B cell (primary cell): ENCODE measurements at regions not wholly inside any gene's neighbourhood (a gene's known extent, or its start where the extent isn't known, plus 50 kb on each side); places are given as distances from the start of the nearest gene placed in this dataset.

ENCODE experiments used
- ATAC-seq: fragments of 200-7000 bp; cut with Tn5 transposase; one replicate; pipeline ENCODE4 v1.10.0; 2021; ENCODE audit warnings: low read depth, mild to moderate bottlenecking, moderate number of reproducible peaks, moderate library complexity
- CTCF ChIA-PET: fragments of 350-600 bp; sonication (Branson Sonifier 250); formaldehyde crosslinking; loops from one replicate; lab custom pipeline; 2021; ENCODE audit warnings: antibody characterized with exemption, inconsistent platforms; lab: Charles Lee
- POLR2A ChIA-PET: fragments of 350-600 bp; sonication (Branson Sonifier 250); formaldehyde crosslinking; loops from one replicate; lab custom pipeline; 2021; ENCODE audit warnings: antibody characterized with exemption; lab: Charles Lee
- DNase-seq: peaks from one replicate; pipeline ENCODE4 v3.0.0; 2013
- H2AFZ ChIP-seq: 2 replicates; pipeline ENCODE4 v1.6.1; 2012; ENCODE audit warnings: mild to moderate bottlenecking, low read depth, low read length; ENCODE audit not compliant: insufficient read depth, poor library complexity, severe bottlenecking
- H3K27ac ChIP-seq, 2 donors: 1 replicate in 1 of 2; 2 replicates in 1 of 2; pipeline ENCODE4 v1.5.1; 2012 to 2013; ENCODE audit warnings: low read length in 2 of 2, mild to moderate bottlenecking in 2 of 2, moderate library complexity in 1 of 2
- H3K27me3 ChIP-seq, 4 experiments: fragments of 200-600 bp in 1 of 4; sonication (generic) in 1 of 4; replicated peaks in 1 of 4; 1 replicate in 2 of 4; 2 replicates in 2 of 4; pipeline versions ENCODE4 v1.6.1 to v1.7.0; 2013 to 2016; ENCODE audit warnings: low read length in 3 of 4, mild to moderate bottlenecking in 2 of 4, mixed read lengths in 1 of 4, moderate library complexity in 1 of 4; ENCODE audit not compliant: insufficient read depth in 4 of 4, control insufficient read depth in 3 of 4; ENCODE audit errors: control extremely low read depth in 1 of 4
- H3K36me3 ChIP-seq, 2 experiments: replicated peaks in 1 of 2; 1 replicate in 1 of 2; 2 replicates in 1 of 2; pipeline versions ENCODE4 v1.6.1 to v1.7.1; 2013; ENCODE audit warnings: low read length in 1 of 2; ENCODE audit not compliant: insufficient read depth in 2 of 2, control insufficient read depth in 1 of 2; ENCODE audit errors: control extremely low read depth in 1 of 2, extremely low read depth in 1 of 2
- H3K4me1 ChIP-seq, 2 donors: fragments of 200-600 bp in 1 of 2; sonication (generic) in 1 of 2; 1 replicate in 1 of 2; 2 replicates in 1 of 2; pipeline versions ENCODE4 v1.5.1 to v1.6.1; 2013 to 2017; ENCODE audit warnings: low read length in 2 of 2; ENCODE audit not compliant: control insufficient read depth in 2 of 2, insufficient read depth in 2 of 2
- H3K4me2 ChIP-seq: replicated peaks from 2 replicates; pipeline ENCODE3; 2012; ENCODE audit warnings: mild to moderate bottlenecking, low read depth, low read length; ENCODE audit not compliant: poor library complexity, severe bottlenecking
- H3K4me3 ChIP-seq, 5 experiments: fragments of 200-600 bp in 1 of 5; sonication (generic) in 1 of 5; 1 replicate in 3 of 5; 2 replicates in 2 of 5; pipeline versions ENCODE4 v1.5.1 to v1.7.0; 2011 to 2016; ENCODE audit warnings: low read length in 4 of 5, mild to moderate bottlenecking in 4 of 5, low read depth in 2 of 5, control low read depth in 1 of 5, moderate library complexity in 1 of 5; ENCODE audit not compliant: insufficient read depth in 1 of 5; ENCODE audit errors: control extremely low read depth in 1 of 5, extremely low read depth in 1 of 5
- H3K79me2 ChIP-seq: fragments of 200-600 bp; sonication (generic); one replicate; pipeline ENCODE4 v1.6.0; 2016; ENCODE audit warnings: low read length; ENCODE audit not compliant: control insufficient read depth, insufficient read depth
- H3K9ac ChIP-seq: fragments of 200-600 bp; sonication (generic); 2 replicates; pipeline ENCODE4 v1.6.1; 2017; ENCODE audit warnings: mild to moderate bottlenecking, low read length, moderate library complexity
- H3K9me3 ChIP-seq, 3 donors: one replicate each; pipeline versions ENCODE4 v1.6.1 to v1.7.1; 2013; ENCODE audit warnings: low read length in 2 of 3; ENCODE audit not compliant: control insufficient read depth in 2 of 3, insufficient read depth in 1 of 3; ENCODE audit errors: control extremely low read depth in 1 of 3
- H4K20me1 ChIP-seq: 2 replicates; pipeline ENCODE4 v1.6.0; 2012; ENCODE audit warnings: mild to moderate bottlenecking, low read length; ENCODE audit not compliant: insufficient read depth, control insufficient read depth, poor library complexity, severe bottlenecking
- H3K27ac Mint-ChIP-seq: one replicate; pipeline ENCODE4 v1.8.0; 2021; ENCODE audit warnings: mixed read lengths
- H3K27me3 Mint-ChIP-seq: one replicate; pipeline ENCODE4 v1.8.0; 2021; ENCODE audit warnings: mixed read lengths
- H3K4me1 Mint-ChIP-seq: one replicate; pipeline ENCODE4 v1.8.0; 2021; ENCODE audit warnings: mixed read lengths
- H3K4me3 Mint-ChIP-seq: one replicate; pipeline ENCODE4 v1.8.0; 2021; ENCODE audit warnings: mixed read lengths
- H3K9me3 Mint-ChIP-seq: one replicate; pipeline ENCODE4 v1.8.0; 2022; ENCODE audit warnings: mixed read lengths; ENCODE audit not compliant: insufficient read depth
- EZH2 ChIP-seq: IDR thresholded peaks from 2 replicates; pipeline ENCODE4 v1.6.1; 2012; ENCODE audit warnings: borderline replicate concordance, low read depth, mild to moderate bottlenecking, moderate library complexity, low read length; ENCODE audit not compliant: insufficient read depth, poor library complexity, severe bottlenecking
- WGBS: methylation state at CpG from one replicate; pipeline ENCODE4 v1.1.5; 2013; ENCODE audit warnings: missing lambda C conversion rate; ENCODE audit not compliant: insufficient coverage; 5-methylcytosine and 5-hydroxymethylcytosine counted together
- intact Hi-C: fragments of 100-400 bp; cut with micrococcal nuclease; formaldehyde crosslinking; loops from one replicate; pipeline ENCODE4 v1.10.0; 2022
- TF ChIP-seq, protein P1 (sequence below): fragments of 200-600 bp; IDR thresholded peaks from one replicate; pipeline ENCODE4 v1.8.0; 2022; ENCODE audit warnings: antibody characterized with exemption, mild to moderate bottlenecking

DNA sequence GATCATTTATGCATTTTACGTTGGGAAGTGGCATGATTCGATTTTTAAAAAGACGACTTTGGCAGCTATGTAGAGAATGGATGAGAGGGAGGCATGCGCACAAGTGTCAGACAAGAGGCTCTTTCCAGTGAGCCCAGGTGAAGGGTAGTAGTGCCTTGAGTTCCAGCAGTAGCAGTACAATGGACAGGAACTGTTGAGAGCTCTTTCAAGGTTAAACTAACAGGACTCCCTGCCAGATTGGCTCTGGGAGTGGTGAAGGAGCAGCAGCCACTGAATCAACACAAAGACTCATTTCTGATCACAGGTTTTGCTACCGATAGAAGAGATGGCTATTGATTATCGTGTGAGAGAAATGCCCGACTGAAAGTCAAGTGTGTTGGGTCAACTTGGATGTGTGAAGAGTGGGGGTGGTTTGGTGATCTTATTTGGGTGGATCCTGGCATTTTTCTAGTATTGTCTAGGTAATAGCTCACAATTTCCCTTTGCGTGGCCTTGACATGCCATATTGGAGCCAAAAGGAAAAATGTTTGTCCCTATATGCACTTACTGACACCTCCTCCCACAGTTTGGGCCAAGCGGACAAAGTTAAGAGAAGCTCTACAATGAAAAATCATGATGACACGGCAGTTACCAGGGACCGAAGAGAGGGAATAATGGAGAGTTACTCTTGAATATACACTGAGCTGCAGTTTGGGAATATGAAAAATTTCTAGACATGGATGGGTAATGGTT lies 81.6 kb upstream of the MDFIC2 start:
- Histone ChIP-seq H3K36me3 (no peaks in the 10 kb centered on the region), H3K79me2 (no peaks in the 10 kb centered on the region), H2AFZ (no peak overlapping the region), H3K4me1 (no peaks in the 10 kb centered on the region), H3K9ac (no peak overlapping the region), H3K4me3 (no peak overlapping the region), H3K27ac (no peak overlapping the region), H4K20me1 (no peaks in the 10 kb centered on the region), H3K27me3 (no peaks in the 10 kb centered on the region), H3K4me2 (no peak overlapping the region), H3K9me3 (no peaks in the 10 kb centered on the region)
- no peaks in the 10 kb centered on the region for H3K4me1 Mint-ChIP-seq
- no peak overlapping the region for H3K4me3 Mint-ChIP-seq
- DNase-seq (no peak), ATAC-seq (no peak)
- peaks cover 11% of the 10 kb centered on the region for H3K27me3 Mint-ChIP-seq
- POLR2A ChIA-PET, result no interaction called here
- H3K27ac Mint-ChIP-seq, result no peak overlapping the region
- CTCF ChIA-PET, result no interaction called here
- no peaks in the 10 kb centered on the region for H3K9me3 Mint-ChIP-seq
- 93% methylated on average over 3 of the region's 11 CpGs for WGBS
- TF ChIP-seq, protein P1, sequence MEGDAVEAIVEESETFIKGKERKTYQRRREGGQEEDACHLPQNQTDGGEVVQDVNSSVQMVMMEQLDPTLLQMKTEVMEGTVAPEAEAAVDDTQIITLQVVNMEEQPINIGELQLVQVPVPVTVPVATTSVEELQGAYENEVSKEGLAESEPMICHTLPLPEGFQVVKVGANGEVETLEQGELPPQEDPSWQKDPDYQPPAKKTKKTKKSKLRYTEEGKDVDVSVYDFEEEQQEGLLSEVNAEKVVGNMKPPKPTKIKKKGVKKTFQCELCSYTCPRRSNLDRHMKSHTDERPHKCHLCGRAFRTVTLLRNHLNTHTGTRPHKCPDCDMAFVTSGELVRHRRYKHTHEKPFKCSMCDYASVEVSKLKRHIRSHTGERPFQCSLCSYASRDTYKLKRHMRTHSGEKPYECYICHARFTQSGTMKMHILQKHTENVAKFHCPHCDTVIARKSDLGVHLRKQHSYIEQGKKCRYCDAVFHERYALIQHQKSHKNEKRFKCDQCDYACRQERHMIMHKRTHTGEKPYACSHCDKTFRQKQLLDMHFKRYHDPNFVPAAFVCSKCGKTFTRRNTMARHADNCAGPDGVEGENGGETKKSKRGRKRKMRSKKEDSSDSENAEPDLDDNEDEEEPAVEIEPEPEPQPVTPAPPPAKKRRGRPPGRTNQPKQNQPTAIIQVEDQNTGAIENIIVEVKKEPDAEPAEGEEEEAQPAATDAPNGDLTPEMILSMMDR, result no peak
- no peak for TF ChIP-seq EZH2
- intact Hi-C loops, result no loop called here

DNA sequence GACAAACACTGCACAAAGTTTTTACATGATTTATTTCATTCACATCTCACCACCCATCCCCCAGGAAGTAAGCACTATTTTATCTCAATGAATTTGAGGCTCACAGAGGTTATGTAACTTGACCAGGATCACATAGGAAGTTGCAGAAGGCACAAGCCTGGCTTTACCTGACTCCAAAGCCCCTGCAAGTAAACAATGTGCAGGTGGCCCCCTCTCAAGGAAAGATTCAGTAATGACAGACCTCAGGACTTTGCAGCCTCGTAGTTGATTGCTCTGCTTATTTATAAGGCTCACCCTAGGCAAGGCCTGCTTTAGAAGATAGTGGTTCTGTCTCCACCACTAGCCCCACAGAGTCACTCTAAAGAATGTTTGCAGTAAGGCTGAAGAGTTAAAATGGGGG lies 79.8 kb upstream of the MDFIC2 start:
- Histone ChIP-seq H4K20me1 (no peaks in the 10 kb centered on the region), H3K27me3 (no peaks in the 10 kb centered on the region), H3K36me3 (no peaks in the 10 kb centered on the region), H3K27ac (no peak overlapping the region), H3K4me1 (no peaks in the 10 kb centered on the region), H3K4me2 (no peak overlapping the region), H3K9me3 (no peaks in the 10 kb centered on the region), H3K9ac (no peak overlapping the region), H3K4me3 (no peak overlapping the region), H2AFZ (no peak overlapping the region), H3K79me2 (no peaks in the 10 kb centered on the region)
- TF ChIP-seq, protein P1, result no peak
- Mint-ChIP-seq H3K4me3 (no peak overlapping the region), H3K27ac (no peak overlapping the region), H3K4me1 (no peaks in the 10 kb centered on the region), H3K27me3 (peaks cover 11% of the 10 kb centered on the region), H3K9me3 (peaks cover 2% of the 10 kb centered on the region)
- intact Hi-C loops, result no loop called here
- ChIA-PET CTCF (no interaction called here), POLR2A (no interaction called here)
- ATAC-seq, result no peak
- DNase-seq, result peak; percentile 4
- no CpG with 5 or more reads among the region's 1 CpG for WGBS
